ENCODE measurements at regions not wholly inside any gene's neighbourhood (a gene's known extent, or its start where the extent isn't known, plus 50 kb on each side); places are given as distances from the start of the nearest gene placed in this dataset.

GRCh38 chr17:79395066-79395465 lies 215.8 kb downstream of the RBFOX3 start:
- no peak for DNase-seq (ENCODE audit: low spot score)

- peak; percentile 84 for DNase-seq (ENCODE audit: low spot score)
Measured at GRCh38 chr17:79393358-79394052, 217.3 kb downstream of the RBFOX3 start.

GRCh38 chr17:79392598-79392997 lies 218.3 kb downstream of the RBFOX3 start:
- no peak for DNase-seq (ENCODE audit: low spot score)

- peak; percentile 85 for DNase-seq (ENCODE audit: low spot score)
Measured at GRCh38 chr17:79391376-79392233, 219.2 kb downstream of the RBFOX3 start.

- DNase-seq (ENCODE audit: low spot score): no peak
Measured at GRCh38 chr17:79389896-79390295, 221.0 kb downstream of the RBFOX3 start.

GRCh38 chr17:79388556-79389295 lies 222.1 kb downstream of the RBFOX3 start:
- peak; percentile 77 for DNase-seq (ENCODE audit: low spot score)

- DNase-seq (ENCODE audit: low spot score): no peak
Measured at GRCh38 chr17:79387783-79388182, 223.1 kb downstream of the RBFOX3 start.

- no peak for DNase-seq (ENCODE audit: low spot score)
Measured at GRCh38 chr17:79385962-79386563, 224.8 kb downstream of the RBFOX3 start.

GRCh38 chr17:79382313-79382712 lies 228.5 kb downstream of the RBFOX3 start:
- DNase-seq (ENCODE audit: low spot score): no peak

GRCh38 chr17:79379700-79380445 lies 231.0 kb downstream of the RBFOX3 start:
- no peak for DNase-seq (ENCODE audit: low spot score)

- no peak for DNase-seq (ENCODE audit: low spot score)
Measured at GRCh38 chr17:79377230-79377786, 233.5 kb downstream of the RBFOX3 start.

GRCh38 chr17:79374807-79375206 lies 236.0 kb downstream of the RBFOX3 start:
- no peak for DNase-seq (ENCODE audit: low spot score)

GRCh38 chr17:79374087-79374689 lies 236.7 kb downstream of the RBFOX3 start:
- no peak for DNase-seq (ENCODE audit: low spot score)

- no peak for DNase-seq (ENCODE audit: low spot score)
Measured at GRCh38 chr17:79372470-79373238, 238.2 kb downstream of the RBFOX3 start.

- no peak for DNase-seq (ENCODE audit: low spot score)
Measured at GRCh38 chr17:79371984-79372383, 238.9 kb downstream of the RBFOX3 start.

GRCh38 chr17:79370594-79370993 lies 240.3 kb downstream of the RBFOX3 start:
- DNase-seq (ENCODE audit: low spot score): no peak

GRCh38 chr17:79370126-79370525 lies 240.7 kb downstream of the RBFOX3 start:
- DNase-seq (ENCODE audit: low spot score): no peak

GRCh38 chr17:79369532-79369931 lies 241.3 kb downstream of the RBFOX3 start:
- DNase-seq (ENCODE audit: low spot score): no peak

GRCh38 chr17:79369001-79369400 lies 241.8 kb downstream of the RBFOX3 start:
- DNase-seq (ENCODE audit: low spot score): no peak

- no peak for DNase-seq (ENCODE audit: low spot score)
Measured at GRCh38 chr17:79368521-79368920, 242.3 kb downstream of the RBFOX3 start.
